Esophagus muscularis mucosa (tissue), 4 donors: ENCODE measurements at regions not wholly inside any gene's neighbourhood (a gene's known extent, or its start where the extent isn't known, plus 50 kb on each side); places are given as distances from the start of the nearest gene placed in this dataset.
"Not testable (repeated sequence)": the region's sequence is repeated elsewhere in the genome, so short reads cannot be mapped to it uniquely, and the experiment has no call there.

ENCODE experiments used
- DNase-seq: peaks from one replicate; pipeline ENCODE4 v3.0.0-alpha.2; 2017; ENCODE audit errors: extremely low spot score
- H3K27ac ChIP-seq, 4 donors: fragments of 200-600 bp; sonication (generic); replicated peaks in 1 of 4; 1 replicate in 3 of 4; 2 replicates in 1 of 4; pipeline ENCODE4 v1.5.1; 2016 to 2019; ENCODE audit warnings: mild to moderate bottlenecking in 1 of 4
- H3K27me3 ChIP-seq, 4 donors: fragments of 200-600 bp; sonication (generic); one replicate each; pipeline versions ENCODE4 v1.5.1 to v1.6.0; 2016 to 2019
- H3K36me3 ChIP-seq, 4 donors: fragments of 200-600 bp; sonication (generic); one replicate each; pipeline ENCODE4 v1.5.1; 2016 to 2019
- H3K4me1 ChIP-seq, 4 donors: fragments of 200-600 bp; sonication (generic); one replicate each; pipeline ENCODE4 v1.5.1; 2016 to 2019
- H3K4me3 ChIP-seq, 4 donors: fragments of 200-600 bp; sonication (generic); 1 replicate in 2 of 4; 2 replicates in 2 of 4; pipeline ENCODE4 v1.5.1; 2016 to 2019; ENCODE audit warnings: mild to moderate bottlenecking in 4 of 4, moderate library complexity in 1 of 4
- H3K9me3 ChIP-seq, 4 donors: fragments of 200-600 bp; sonication (generic); 1 replicate in 3 of 4; 2 replicates in 1 of 4; pipeline ENCODE4 v1.5.1; 2016 to 2019
- POLR2AphosphoS5 ChIP-seq, 2 donors: sonication (generic); formaldehyde crosslinking; IDR thresholded peaks; one replicate each; pipeline ENCODE4 v1.6.1; 2017; ENCODE audit warnings: antibody characterized with exemption in 2 of 2
- WGBS: methylation state at CpG from one replicate; pipeline ENCODE4 v1.1.5; 2018; 5-methylcytosine and 5-hydroxymethylcytosine counted together
- intact Hi-C: fragments of 100-400 bp; cut with DNase I; formaldehyde crosslinking; loops from one replicate; pipeline ENCODE4 v1.15.1; 2023

DNA sequence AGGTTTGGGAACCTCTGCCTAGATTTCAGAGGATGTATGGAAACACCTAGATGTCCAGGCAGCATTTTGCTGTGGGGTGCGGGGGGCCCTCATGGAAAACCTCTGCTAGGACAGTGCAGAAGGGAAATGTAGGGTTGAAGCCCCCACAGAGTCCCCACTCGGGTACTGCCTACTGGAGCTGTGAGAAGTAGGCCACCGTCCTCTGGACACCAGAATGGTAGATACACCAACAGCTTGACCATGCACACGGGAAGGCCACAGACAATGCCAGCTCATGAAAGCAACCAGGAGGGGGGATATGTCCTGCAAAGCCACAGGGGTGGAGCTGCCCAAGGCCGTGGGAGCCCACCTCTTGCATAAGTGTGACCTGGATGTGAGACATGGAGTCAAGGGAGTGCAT is 1336.5 kb downstream of the SPATA31A7 start:
- H3K27ac ChIP-seq, DNase-seq, H3K27me3 ChIP-seq, intact Hi-C loops, H3K36me3 ChIP-seq, H3K4me3 ChIP-seq, H3K9me3 ChIP-seq, H3K4me1 ChIP-seq: not testable (repeated sequence)
- WGBS: 90% methylated on average over 3 of the region's 5 CpGs

GRCh38 chr9:62532162-62532776 is 1342.4 kb downstream of the SPATA31A7 start:
- H3K9me3 ChIP-seq, H3K36me3 ChIP-seq, DNase-seq, H3K27me3 ChIP-seq, intact Hi-C loops, H3K4me1 ChIP-seq: not testable (repeated sequence)
- Histone ChIP-seq H3K27ac (peak overlapping the region in 1 of 4 donors; percentile 57), H3K4me3 (peak overlapping the region in 1 of 4 donors; percentile 50)
- 25% methylated on average over 2 of the region's 34 CpGs for WGBS

DNA sequence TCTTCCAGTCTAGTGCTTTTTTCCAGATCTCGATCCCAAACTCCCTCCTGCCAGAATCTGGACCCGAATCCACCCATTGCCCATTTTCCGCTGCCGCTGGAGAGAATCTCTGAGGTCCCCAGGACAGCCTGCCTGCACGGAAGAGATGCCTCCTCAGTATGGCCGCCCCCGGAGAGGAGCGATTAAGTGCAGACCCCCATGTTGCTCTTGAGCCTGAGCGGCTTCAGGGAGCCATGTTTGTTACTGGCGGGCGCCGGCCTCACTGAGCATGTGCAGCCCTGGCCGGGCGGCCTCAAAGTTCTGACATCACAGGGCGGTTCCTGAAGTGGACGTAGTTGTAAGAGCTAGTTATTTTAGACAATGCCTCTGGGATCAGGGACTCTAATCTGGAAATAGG is 1342.9 kb downstream of the SPATA31A7 start:
- H3K27me3 ChIP-seq, H3K9me3 ChIP-seq, DNase-seq, H3K4me1 ChIP-seq, H3K36me3 ChIP-seq, intact Hi-C loops: not testable (repeated sequence)
- peak in 1 of 2 donors; percentile 13 for TF ChIP-seq POLR2AphosphoS5 (IDR thresholded peaks at IDR 0.05)
- no CpG with 5 or more reads among the region's 16 CpGs for WGBS
- H3K27ac ChIP-seq: peak overlapping the region in 1 of 4 donors; percentile 57
- H3K4me3 ChIP-seq: peak overlapping the region in 1 of 4 donors; percentile 45

- intact Hi-C loops, DNase-seq, H3K27me3 ChIP-seq, H3K27ac ChIP-seq, H3K4me1 ChIP-seq, H3K9me3 ChIP-seq, H3K4me3 ChIP-seq, H3K36me3 ChIP-seq: not testable (repeated sequence)
- no CpG with 5 or more reads among the region's 26 CpGs for WGBS
These were observed 1360.7 kb downstream of the SPATA31A7 start for GRCh38 chr9:62550539-62550938.

GRCh38 chr9:62560603-62561002 is 1370.8 kb downstream of the SPATA31A7 start:
- H3K27ac ChIP-seq, H3K36me3 ChIP-seq, H3K9me3 ChIP-seq, H3K4me1 ChIP-seq, H3K4me3 ChIP-seq, intact Hi-C loops, H3K27me3 ChIP-seq, DNase-seq: not testable (repeated sequence)
- no CpG with 5 or more reads among the region's 8 CpGs for WGBS

DNA sequence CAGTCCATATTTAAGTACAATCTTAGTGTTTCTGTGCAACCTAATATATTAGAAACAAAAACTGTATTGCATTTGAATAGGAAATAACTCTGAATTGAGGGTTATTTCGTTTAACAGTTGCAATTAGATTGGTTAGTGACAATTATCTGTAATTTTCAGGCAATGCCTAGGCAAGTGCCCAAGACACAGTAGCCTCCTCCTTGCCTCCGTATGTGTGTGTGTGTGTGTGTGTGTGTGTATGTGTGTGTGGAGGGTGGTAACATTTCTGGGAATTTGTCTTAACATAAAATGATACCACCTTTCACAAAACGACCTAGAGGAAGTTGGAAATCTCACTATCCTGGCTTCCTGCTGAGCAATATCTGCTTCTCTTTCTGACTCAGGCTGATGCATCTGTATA is 1375.3 kb downstream of the SPATA31A7 start:
- H3K9me3 ChIP-seq, H3K27ac ChIP-seq, H3K36me3 ChIP-seq, DNase-seq, intact Hi-C loops, H3K4me3 ChIP-seq, H3K4me1 ChIP-seq, H3K27me3 ChIP-seq: not testable (repeated sequence)
- 50% methylated on average over 1 of the region's 3 CpGs for WGBS

DNA sequence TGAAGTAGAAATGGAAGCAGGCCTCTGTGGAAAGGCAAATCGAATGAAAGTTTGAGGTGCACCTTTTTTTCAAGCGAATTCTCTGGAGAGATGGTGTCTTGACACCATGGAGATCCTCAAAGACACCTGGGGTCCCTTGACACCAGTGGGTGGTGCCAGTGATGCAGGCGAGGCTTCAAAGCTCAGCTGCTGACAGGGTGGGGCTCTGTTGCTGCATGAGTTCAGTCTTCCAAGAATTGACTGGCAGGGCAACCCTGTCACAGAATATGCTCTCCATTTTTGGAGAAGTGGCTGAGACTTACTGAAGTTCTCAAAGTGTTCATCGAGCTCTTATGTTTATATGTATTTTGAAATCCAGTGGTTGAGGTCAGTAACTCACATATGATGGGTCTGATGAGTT is 1376.6 kb downstream of the SPATA31A7 start:
- WGBS: no CpG with 5 or more reads among the region's 4 CpGs
- DNase-seq, H3K9me3 ChIP-seq, H3K4me1 ChIP-seq, H3K4me3 ChIP-seq, H3K27me3 ChIP-seq, intact Hi-C loops, H3K36me3 ChIP-seq, H3K27ac ChIP-seq: not testable (repeated sequence)

DNA sequence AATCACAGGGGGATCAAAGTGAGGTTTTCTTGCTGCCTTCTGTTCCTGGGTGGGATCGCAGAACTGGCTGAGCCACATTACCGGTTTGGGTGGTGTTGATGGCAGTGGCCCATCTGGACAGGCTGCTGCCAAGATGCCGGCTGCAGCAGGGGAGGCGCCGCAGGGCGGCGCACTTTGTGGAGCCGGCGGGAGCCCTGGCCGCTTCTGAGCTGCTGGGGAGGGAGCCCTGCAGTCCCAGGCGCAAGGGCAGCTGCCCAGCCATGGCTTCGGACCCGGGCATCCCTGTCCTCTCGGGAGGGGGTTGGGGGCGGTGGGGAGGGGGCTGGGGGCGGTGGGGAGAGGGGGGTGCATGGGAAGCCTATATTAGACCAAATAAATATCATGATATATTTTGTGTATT is 1407.3 kb downstream of the SPATA31A7 start:
- H3K27me3 ChIP-seq, intact Hi-C loops, H3K4me3 ChIP-seq, H3K36me3 ChIP-seq, H3K27ac ChIP-seq, H3K4me1 ChIP-seq, H3K9me3 ChIP-seq: not testable (repeated sequence)
- DNase-seq: peak; percentile 3
- 60% methylated on average over 2 of the region's 16 CpGs for WGBS
